ENCODE measurements at regions not wholly inside any gene's neighbourhood (a gene's known extent, or its start where the extent isn't known, plus 50 kb on each side); places are given as distances from the start of the nearest gene placed in this dataset.
A peak's percentile ranks its signal among the peaks of the same experiment; 100 is the strongest.

- H3K9me3 Mint-ChIP-seq = peaks cover 9% of the 10 kb centered on the region
- no peak overlapping the region for H3K4me3 Mint-ChIP-seq
- H3K4me1 Mint-ChIP-seq (ENCODE audit: unreplicated experiment) = no peaks in the 10 kb centered on the region
- no peak for DNase-seq (ENCODE audit: extremely low spot score, unreplicated experiment)
- TF ChIP-seq CTCF (conservative IDR thresholded peaks at IDR 0.05) = no peak
- no peak overlapping the region for H3K27ac Mint-ChIP-seq
- H3K36me3 Mint-ChIP-seq = no peaks in the 10 kb centered on the region
- no peaks in the 10 kb centered on the region for H3K27me3 Mint-ChIP-seq
These were observed 635.6 kb downstream of the PLA2G4A start for GRCh38 chr1:187464320-187464719.

GRCh38 chr1:187465441-187465840 lies 636.7 kb downstream of the PLA2G4A start:
- H3K4me1 Mint-ChIP-seq (ENCODE audit: unreplicated experiment) = no peaks in the 10 kb centered on the region
- no peak for TF ChIP-seq CTCF (conservative IDR thresholded peaks at IDR 0.05)
- H3K4me3 Mint-ChIP-seq = no peak overlapping the region
- H3K9me3 Mint-ChIP-seq = peaks cover 9% of the 10 kb centered on the region
- H3K27ac Mint-ChIP-seq = no peak overlapping the region
- no peak for DNase-seq (ENCODE audit: extremely low spot score, unreplicated experiment)
- H3K36me3 Mint-ChIP-seq = no peaks in the 10 kb centered on the region
- no peaks in the 10 kb centered on the region for H3K27me3 Mint-ChIP-seq

- TF ChIP-seq CTCF (conservative IDR thresholded peaks at IDR 0.05) = no peak
- no peaks in the 10 kb centered on the region for H3K36me3 Mint-ChIP-seq
- peaks cover 5% of the 10 kb centered on the region for H3K9me3 Mint-ChIP-seq
- H3K27ac Mint-ChIP-seq = no peak overlapping the region
- no peak for DNase-seq (ENCODE audit: extremely low spot score, unreplicated experiment)
- H3K27me3 Mint-ChIP-seq = no peaks in the 10 kb centered on the region
- H3K4me1 Mint-ChIP-seq (ENCODE audit: unreplicated experiment) = no peaks in the 10 kb centered on the region
- no peak overlapping the region for H3K4me3 Mint-ChIP-seq
These were observed 641.1 kb downstream of the PLA2G4A start for GRCh38 chr1:187469836-187470235.

GRCh38 chr1:187471555-187471954 lies 642.8 kb downstream of the PLA2G4A start:
- no peaks in the 10 kb centered on the region for H3K36me3 Mint-ChIP-seq
- no peak overlapping the region for H3K27ac Mint-ChIP-seq
- TF ChIP-seq CTCF (conservative IDR thresholded peaks at IDR 0.05) = no peak
- no peaks in the 10 kb centered on the region for H3K27me3 Mint-ChIP-seq
- no peaks in the 10 kb centered on the region for H3K4me1 Mint-ChIP-seq (ENCODE audit: unreplicated experiment)
- H3K9me3 Mint-ChIP-seq = peaks cover 5% of the 10 kb centered on the region
- DNase-seq (ENCODE audit: extremely low spot score, unreplicated experiment) = no peak
- H3K4me3 Mint-ChIP-seq = no peak overlapping the region

GRCh38 chr1:187474336-187474735 lies 645.6 kb downstream of the PLA2G4A start:
- Mint-ChIP-seq H3K36me3 (no peaks in the 10 kb centered on the region), H3K27ac (no peak overlapping the region), H3K27me3 (no peaks in the 10 kb centered on the region), H3K4me3 (no peak overlapping the region), H3K9me3 (no peaks in the 10 kb centered on the region), H3K4me1 (ENCODE audit: unreplicated experiment) (no peaks in the 10 kb centered on the region)
- no peak for TF ChIP-seq CTCF (conservative IDR thresholded peaks at IDR 0.05)
- no peak for DNase-seq (ENCODE audit: extremely low spot score, unreplicated experiment)

DNA sequence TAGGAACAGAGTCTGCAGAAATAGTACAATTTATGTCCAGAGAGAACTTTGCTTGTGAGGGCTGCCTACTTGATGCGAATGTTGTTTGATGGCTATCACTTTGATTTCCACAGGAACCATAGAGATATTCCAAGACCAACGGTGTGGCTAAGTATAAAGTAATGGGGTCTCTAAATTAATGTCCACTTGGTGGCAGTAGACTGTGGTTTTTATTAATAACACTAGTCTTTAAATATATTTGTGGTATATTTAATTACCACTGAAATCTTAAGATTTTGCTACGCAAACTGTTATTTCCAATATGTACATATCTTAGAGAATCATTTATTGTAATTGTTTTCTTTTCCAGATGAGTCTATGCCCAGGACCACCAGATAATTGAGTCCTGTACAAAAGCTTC lies 647.9 kb downstream of the PLA2G4A start:
- Mint-ChIP-seq H3K9me3 (no peaks in the 10 kb centered on the region), H3K36me3 (no peaks in the 10 kb centered on the region), H3K4me3 (no peak overlapping the region), H3K27ac (no peak overlapping the region), H3K27me3 (no peaks in the 10 kb centered on the region), H3K4me1 (ENCODE audit: unreplicated experiment) (peaks cover 2% of the 10 kb centered on the region)
- DNase-seq (ENCODE audit: extremely low spot score, unreplicated experiment) = no peak
- TF ChIP-seq CTCF (conservative IDR thresholded peaks at IDR 0.05) = peak; percentile 64

Measured in type B pancreatic cell (in vitro differentiated cells).